Esophagus squamous epithelium (tissue), 5 donors: ENCODE measurements at regions not wholly inside any gene's neighbourhood (a gene's known extent, or its start where the extent isn't known, plus 50 kb on each side); places are given as distances from the start of the nearest gene placed in this dataset.

Source experiments
- DNase-seq: peaks from one replicate; lab custom pipeline; 2025; lab: John Stamatoyannopoulos, UW
- H3K27ac ChIP-seq, 4 donors: fragments of 200-600 bp; sonication (generic); one replicate each; pipeline ENCODE4 v1.5.1; 2016 to 2019; ENCODE audit warnings: mild to moderate bottlenecking in 1 of 4
- H3K27me3 ChIP-seq, 4 donors: fragments of 200-600 bp; sonication (generic); 1 replicate in 3 of 4; 2 replicates in 1 of 4; pipeline versions ENCODE4 v1.5.1 to v1.6.0; 2017 to 2021; ENCODE audit warnings: antibody characterized with exemption in 1 of 4
- H3K36me3 ChIP-seq, 3 donors: fragments of 200-600 bp; sonication (generic); one replicate each; pipeline ENCODE4 v1.5.1; 2016 to 2019
- H3K4me1 ChIP-seq, 3 donors: fragments of 200-600 bp; sonication (generic); one replicate each; pipeline ENCODE4 v1.5.1; 2017 to 2019
- H3K4me3 ChIP-seq, 4 donors: fragments of 200-600 bp; sonication (generic); 1 replicate in 3 of 4; 2 replicates in 1 of 4; pipeline ENCODE4 v1.5.1; 2016 to 2019; ENCODE audit warnings: mild to moderate bottlenecking in 2 of 4, moderate library complexity in 1 of 4
- H3K9me3 ChIP-seq, 3 donors: fragments of 200-600 bp; sonication (generic); one replicate each; pipeline ENCODE4 v1.5.1; 2016 to 2019
- CTCF ChIP-seq, 6 experiments: fragments of 450-650 bp in 4 of 6; fragments of 200-600 bp in 2 of 6; sonication (generic) in 2 of 6; IDR thresholded peaks; one replicate each; pipeline ENCODE4 v1.5.1; 2016 to 2019; ENCODE audit warnings: antibody characterized with exemption in 6 of 6, mild to moderate bottlenecking in 4 of 6, moderate library complexity in 4 of 6
- POLR2A ChIP-seq, 4 donors: fragments of 450-650 bp; IDR thresholded peaks; one replicate each; pipeline ENCODE4 v1.6.1; 2017; ENCODE audit warnings: antibody characterized with exemption in 4 of 4, mild to moderate bottlenecking in 4 of 4, moderate library complexity in 3 of 4
- WGBS, 2 donors: methylation state at CpG; one replicate each; pipeline ENCODE4 v1.1.5; 2018; 5-methylcytosine and 5-hydroxymethylcytosine counted together
- intact Hi-C: fragments of 100-400 bp; cut with DNase I; formaldehyde crosslinking; loops from one replicate; pipeline ENCODE4 v1.15.0; 2022
- donor health status: DM: yes; HTN: yes; CAD: no.

GRCh38 chr12:67400742-67401141, 131.6 kb downstream of the CAND1 start:
- TF ChIP-seq POLR2A (IDR thresholded peaks at IDR 0.05) (no peak), CTCF (IDR thresholded peaks at IDR 0.05) (no peak)
- WGBS, 2 donors: 82 to 91% methylated on average over 4 of the region's 4 CpGs
- no peak overlapping the region for H3K27ac ChIP-seq
- intact Hi-C loops: no loop called here
- H3K4me3 ChIP-seq: no peak overlapping the region
- no peaks in the 10 kb centered on the region for H3K4me1 ChIP-seq
- H3K9me3 ChIP-seq: peaks cover 0 to 10% (median 0%) of the 10 kb centered on the region in 3 donors
- DNase-seq: no peak
- no peaks in the 10 kb centered on the region for H3K27me3 ChIP-seq
- no peaks in the 10 kb centered on the region for H3K36me3 ChIP-seq

DNA sequence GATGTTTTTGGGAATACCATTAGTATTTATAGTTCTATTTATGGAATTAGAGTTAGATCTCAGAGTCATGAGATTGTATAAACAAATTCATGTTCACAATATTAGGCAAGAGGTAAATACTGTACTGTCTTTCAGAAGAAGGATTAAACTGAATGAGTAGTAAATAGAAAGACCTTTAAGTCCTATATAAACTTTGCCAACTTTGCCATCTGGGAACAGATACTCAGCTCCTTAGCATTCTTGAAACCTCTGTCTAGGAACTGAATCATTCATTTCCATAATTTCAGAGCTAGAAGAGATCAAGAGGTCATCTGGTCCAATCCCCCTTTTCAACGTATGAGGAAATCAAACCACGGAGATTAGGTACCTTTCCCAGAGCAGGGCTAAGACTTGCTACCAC, 141.1 kb downstream of the CAND1 start:
- Histone ChIP-seq H3K4me3 (no peak overlapping the region), H3K36me3 (no peaks in the 10 kb centered on the region), H3K9me3 (peaks cover 0 to 4% (median 0%) of the 10 kb centered on the region in 3 donors), H3K27me3 (no peaks in the 10 kb centered on the region), H3K27ac (no peak overlapping the region), H3K4me1 (peaks cover 4 to 10% (median 4%) of the 10 kb centered on the region in 3 donors)
- no peak for DNase-seq
- intact Hi-C loops: no loop called here
- TF ChIP-seq POLR2A (IDR thresholded peaks at IDR 0.05) (no peak), CTCF (IDR thresholded peaks at IDR 0.05) (no peak)
- 42 to 52% methylated on average over 2 of the region's 2 CpGs for WGBS, 2 donors

DNA sequence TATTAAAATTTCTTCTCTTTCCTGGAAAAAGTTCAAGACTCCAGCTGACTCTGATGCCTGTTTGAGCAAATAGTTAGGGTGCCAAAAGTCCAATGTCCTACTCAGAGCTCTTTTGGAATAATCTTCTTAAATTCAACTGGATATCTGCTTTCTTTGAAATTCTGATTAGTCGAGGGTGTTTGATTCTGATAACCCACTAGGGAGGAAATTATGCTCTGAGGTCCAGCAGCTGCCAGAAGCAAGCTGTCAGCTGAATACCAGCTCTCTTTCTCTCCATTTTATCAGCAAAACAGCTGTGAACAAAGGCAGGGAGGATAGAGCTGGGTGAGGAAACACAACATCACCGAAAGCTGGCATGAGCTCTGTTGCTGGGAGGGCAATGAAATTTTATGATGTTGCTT, 141.5 kb downstream of the CAND1 start:
- H3K4me3 ChIP-seq: no peak overlapping the region
- no peaks in the 10 kb centered on the region for H3K9me3 ChIP-seq
- H3K27me3 ChIP-seq: no peaks in the 10 kb centered on the region
- no peaks in the 10 kb centered on the region for H3K36me3 ChIP-seq
- no peak for DNase-seq
- intact Hi-C loops: no loop called here
- 17 to 37% methylated on average over 2 of the region's 2 CpGs for WGBS, 2 donors
- H3K4me1 ChIP-seq: peaks cover 4 to 10% (median 4%) of the 10 kb centered on the region in 3 donors
- no peak overlapping the region for H3K27ac ChIP-seq
- TF ChIP-seq POLR2A (IDR thresholded peaks at IDR 0.05): no peak
- no peak for TF ChIP-seq CTCF (IDR thresholded peaks at IDR 0.05)

- intact Hi-C loops: no loop called here
- no peak overlapping the region for H3K27ac ChIP-seq
- TF ChIP-seq CTCF (IDR thresholded peaks at IDR 0.05) (no peak), POLR2A (IDR thresholded peaks at IDR 0.05) (no peak)
- H3K36me3 ChIP-seq: no peaks in the 10 kb centered on the region
- H3K4me3 ChIP-seq: no peak overlapping the region
- WGBS, 2 donors: 86 to 92% methylated on average over 2 of the region's 2 CpGs
- DNase-seq: no peak
- H3K27me3 ChIP-seq: no peaks in the 10 kb centered on the region
- H3K4me1 ChIP-seq: peaks cover 4 to 10% (median 4%) of the 10 kb centered on the region in 3 donors
- H3K9me3 ChIP-seq: no peaks in the 10 kb centered on the region
Observed at GRCh38 chr12:67411562-67411961, 142.4 kb downstream of the CAND1 start.

GRCh38 chr12:67413577-67413976, 144.4 kb downstream of the CAND1 start:
- DNase-seq: no peak
- TF ChIP-seq POLR2A (IDR thresholded peaks at IDR 0.05) (no peak), CTCF (IDR thresholded peaks at IDR 0.05) (peak in 1 of 6 experiments; percentile 6)

More at GRCh38 chr12:67413577-67413976, 144.4 kb downstream of the CAND1 start:
- H3K4me3 ChIP-seq: no peak overlapping the region
- no peaks in the 10 kb centered on the region for H3K36me3 ChIP-seq
- H3K27ac ChIP-seq: no peak overlapping the region
- intact Hi-C loops: no loop called here
- WGBS, 2 donors: 60 to 80% methylated on average over 1 to 2 of the region's 4 CpGs
- peaks cover 4 to 10% (median 4%) of the 10 kb centered on the region in 3 donors for H3K4me1 ChIP-seq
- no peaks in the 10 kb centered on the region for H3K27me3 ChIP-seq
- H3K9me3 ChIP-seq: no peaks in the 10 kb centered on the region
